K562 (cell line): ENCODE measurements at regions not wholly inside any gene's neighbourhood (a gene's known extent, or its start where the extent isn't known, plus 50 kb on each side); places are given as distances from the start of the nearest gene placed in this dataset.

ENCODE experiments used
- CBX2 ChIP-seq: fragments of 200-600 bp; sonication (generic); IDR thresholded peaks from one replicate; pipeline ENCODE4 v1.6.1; 2012; ENCODE audit warnings: mild to moderate bottlenecking, low read length, inconsistent platforms; ENCODE audit not compliant: insufficient read depth, poor library complexity, severe bottlenecking
- DMBX1 ChIP-seq: fragments of 250-450 bp; sonication (Bioruptor Pico); IDR thresholded peaks from 2 replicates; pipeline ENCODE4 v1.8.0; 2022; ENCODE audit warnings: inconsistent platforms, mild to moderate bottlenecking, moderate library complexity, borderline replicate concordance
- ELF4 ChIP-seq: fragments of 450-650 bp; formaldehyde crosslinking; IDR thresholded peaks from 2 replicates; pipeline ENCODE4 v1.4.0; 2022; ENCODE audit warnings: missing genetic modification characterization
- FOXP4 ChIP-seq: sonication (generic); formaldehyde crosslinking; IDR thresholded peaks from 2 replicates; pipeline ENCODE4 v1.8.0; 2022; ENCODE audit warnings: mild to moderate bottlenecking, missing genetic modification reagents, borderline replicate concordance
- MAFF ChIP-seq: IDR thresholded peaks from 2 replicates; pipeline ENCODE4 v1.6.1; 2012; ENCODE audit warnings: low read length, improper control_type of control experiment
- MAFG ChIP-seq: fragments of 450-650 bp; conservative IDR thresholded peaks from 2 replicates; pipeline ENCODE4 v1.6.1; 2016; ENCODE audit warnings: missing genetic modification characterization, missing compliant biosample characterization
- MECOM ChIP-seq: fragments of 250-450 bp; sonication (Bioruptor Pico); IDR thresholded peaks from 2 replicates; pipeline ENCODE4 v1.8.0; 2022; ENCODE audit warnings: inconsistent platforms
- WHSC1 ChIP-seq: IDR thresholded peaks from one replicate; pipeline ENCODE4 v1.6.1; 2012; ENCODE audit warnings: low read length, control low read depth, inconsistent platforms
- ZFP91 ChIP-seq: sonication (generic); formaldehyde crosslinking; IDR thresholded peaks from 2 replicates; pipeline ENCODE4 v1.8.0; 2022; ENCODE audit warnings: mild to moderate bottlenecking, missing genetic modification reagents

GRCh38 chr11:91906871-91907624, 317.6 kb upstream of the FAT3 start (continued):
- no peak for TF ChIP-seq WHSC1
- TF ChIP-seq MAFF, result peak; percentile 54
- TF ChIP-seq ELF4, result no peak
- peak; percentile 40; the same call in 1 of the 2 replicates for TF ChIP-seq DMBX1 (CRISPR knock-in tag)
- TF ChIP-seq MAFG (tag), result peak; percentile 53
- TF ChIP-seq MECOM (CRISPR knock-in tag), result no peak
- TF ChIP-seq CBX2, result no peak
- no peak for TF ChIP-seq FOXP4 (CRISPR knock-in tag)
- TF ChIP-seq ZFP91 (CRISPR knock-in tag), result no peak
- TF ChIP-seq, all 486 proteins: peak for 6
